Peyer's patch (tissue), 4 donors: ENCODE measurements at regions not wholly inside any gene's neighbourhood (a gene's known extent, or its start where the extent isn't known, plus 50 kb on each side); places are given as distances from the start of the nearest gene placed in this dataset.

Experiments used
- POLR2A ChIP-seq, 2 donors: fragments of 450-650 bp; IDR thresholded peaks; one replicate each; pipeline ENCODE4 v1.5.1; 2017; ENCODE audit warnings: antibody characterized with exemption in 2 of 2, mild to moderate bottlenecking in 2 of 2, moderate library complexity in 2 of 2
- TF ChIP-seq, protein P1 (sequence below), 6 experiments: fragments of 450-650 bp in 4 of 6; fragments of 200-600 bp in 2 of 6; sonication (generic) in 1 of 6; IDR thresholded peaks; one replicate each; pipeline ENCODE4 v1.5.1; 2017 to 2019; ENCODE audit warnings: antibody characterized with exemption in 6 of 6, mild to moderate bottlenecking in 3 of 6, moderate library complexity in 1 of 6

DNA sequence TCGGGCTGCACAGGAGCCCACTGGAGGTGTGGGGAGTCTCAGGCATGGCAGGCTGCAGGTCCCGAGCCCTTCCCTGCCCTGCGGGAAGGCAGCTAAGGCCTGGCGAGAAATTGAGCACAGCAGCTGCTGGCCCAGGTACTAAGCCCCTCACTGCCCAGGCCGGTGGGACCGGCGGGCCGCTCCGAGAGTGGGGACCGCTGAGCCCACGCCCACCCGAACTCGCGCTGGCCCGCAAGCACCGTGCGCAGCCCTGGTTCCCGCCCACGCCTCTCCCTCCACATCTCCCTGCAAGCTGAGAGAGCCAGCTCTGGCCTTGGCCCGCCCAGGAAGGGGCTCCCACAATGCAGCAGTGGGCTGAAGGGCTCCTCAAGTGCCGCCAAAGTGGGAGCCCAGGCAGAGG, 82.0 kb upstream of the NEIL3 start:
- no peak for TF ChIP-seq POLR2A (IDR thresholded peaks at IDR 0.05)
- TF ChIP-seq, protein P1, sequence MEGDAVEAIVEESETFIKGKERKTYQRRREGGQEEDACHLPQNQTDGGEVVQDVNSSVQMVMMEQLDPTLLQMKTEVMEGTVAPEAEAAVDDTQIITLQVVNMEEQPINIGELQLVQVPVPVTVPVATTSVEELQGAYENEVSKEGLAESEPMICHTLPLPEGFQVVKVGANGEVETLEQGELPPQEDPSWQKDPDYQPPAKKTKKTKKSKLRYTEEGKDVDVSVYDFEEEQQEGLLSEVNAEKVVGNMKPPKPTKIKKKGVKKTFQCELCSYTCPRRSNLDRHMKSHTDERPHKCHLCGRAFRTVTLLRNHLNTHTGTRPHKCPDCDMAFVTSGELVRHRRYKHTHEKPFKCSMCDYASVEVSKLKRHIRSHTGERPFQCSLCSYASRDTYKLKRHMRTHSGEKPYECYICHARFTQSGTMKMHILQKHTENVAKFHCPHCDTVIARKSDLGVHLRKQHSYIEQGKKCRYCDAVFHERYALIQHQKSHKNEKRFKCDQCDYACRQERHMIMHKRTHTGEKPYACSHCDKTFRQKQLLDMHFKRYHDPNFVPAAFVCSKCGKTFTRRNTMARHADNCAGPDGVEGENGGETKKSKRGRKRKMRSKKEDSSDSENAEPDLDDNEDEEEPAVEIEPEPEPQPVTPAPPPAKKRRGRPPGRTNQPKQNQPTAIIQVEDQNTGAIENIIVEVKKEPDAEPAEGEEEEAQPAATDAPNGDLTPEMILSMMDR (IDR thresholded peaks at IDR 0.05): no peak
